ENCODE measurements at regions not wholly inside any gene's neighbourhood (a gene's known extent, or its start where the extent isn't known, plus 50 kb on each side); places are given as distances from the start of the nearest gene placed in this dataset.

DNA sequence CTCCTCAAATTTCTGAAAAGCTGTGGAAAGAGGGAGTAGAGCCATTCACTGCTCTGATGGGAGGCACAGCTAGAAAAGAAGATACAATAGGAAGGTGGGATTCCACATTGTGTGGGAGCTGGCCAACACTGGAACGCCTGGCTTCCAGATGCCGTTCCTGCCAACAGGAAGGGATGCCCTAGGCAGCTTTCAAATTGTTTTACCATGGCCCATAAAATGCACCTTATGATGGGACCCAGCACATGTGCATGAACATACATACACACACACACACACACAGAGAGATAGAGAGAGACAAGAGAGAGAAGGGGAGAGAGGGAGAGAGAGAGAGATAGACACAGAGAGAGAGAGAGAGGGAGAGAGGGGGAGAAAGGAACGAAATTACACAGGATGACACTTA lies 86.1 kb upstream of the BZW1 start:
- H4K20me1 ChIP-seq (replicated peaks; ENCODE audit: control insufficient read depth, extremely low read depth, insufficient read depth, low read length) = no peaks in the 10 kb centered on the region
- H3K27me3 ChIP-seq (ENCODE audit: control insufficient read depth in 2 of 2, insufficient read depth in 2 of 2, low read length in 2 of 2) = peaks cover 12 to 28% of the 10 kb centered on the region in 2 experiments
- no peaks in the 10 kb centered on the region for H3K9me1 ChIP-seq (replicated peaks; ENCODE audit: control insufficient read depth, extremely low read depth, insufficient read depth, low read length)
- no peaks in the 10 kb centered on the region for H3K79me2 ChIP-seq (ENCODE audit: control insufficient read depth, insufficient read depth, low read length)
- TF ChIP-seq JUN (IDR thresholded peaks at IDR 0.05; ENCODE audit: borderline replicate concordance, insufficient read depth, insufficient read length, low read depth) (no peak), POLR2A (IDR thresholded peaks at IDR 0.05; ENCODE audit: low read depth, low read length) (no peak), FOS (IDR thresholded peaks at IDR 0.05; ENCODE audit: borderline replicate concordance, insufficient read depth, low read length) (no peak), EZH2 (IDR thresholded peaks at IDR 0.05; ENCODE audit: borderline replicate concordance, low read depth, low read length, severe bottlenecking) (no peak), MYC (IDR thresholded peaks at IDR 0.05; ENCODE audit: low read depth, low read length) (no peak), GATA2 (IDR thresholded peaks at IDR 0.05; ENCODE audit: insufficient read depth, insufficient read length, low read depth, low read length) (no peak), POLR2AphosphoS5 (IDR thresholded peaks at IDR 0.05; ENCODE audit: insufficient read depth, low read depth, low read length) (no peak)
- TF ChIP-seq, protein P1, sequence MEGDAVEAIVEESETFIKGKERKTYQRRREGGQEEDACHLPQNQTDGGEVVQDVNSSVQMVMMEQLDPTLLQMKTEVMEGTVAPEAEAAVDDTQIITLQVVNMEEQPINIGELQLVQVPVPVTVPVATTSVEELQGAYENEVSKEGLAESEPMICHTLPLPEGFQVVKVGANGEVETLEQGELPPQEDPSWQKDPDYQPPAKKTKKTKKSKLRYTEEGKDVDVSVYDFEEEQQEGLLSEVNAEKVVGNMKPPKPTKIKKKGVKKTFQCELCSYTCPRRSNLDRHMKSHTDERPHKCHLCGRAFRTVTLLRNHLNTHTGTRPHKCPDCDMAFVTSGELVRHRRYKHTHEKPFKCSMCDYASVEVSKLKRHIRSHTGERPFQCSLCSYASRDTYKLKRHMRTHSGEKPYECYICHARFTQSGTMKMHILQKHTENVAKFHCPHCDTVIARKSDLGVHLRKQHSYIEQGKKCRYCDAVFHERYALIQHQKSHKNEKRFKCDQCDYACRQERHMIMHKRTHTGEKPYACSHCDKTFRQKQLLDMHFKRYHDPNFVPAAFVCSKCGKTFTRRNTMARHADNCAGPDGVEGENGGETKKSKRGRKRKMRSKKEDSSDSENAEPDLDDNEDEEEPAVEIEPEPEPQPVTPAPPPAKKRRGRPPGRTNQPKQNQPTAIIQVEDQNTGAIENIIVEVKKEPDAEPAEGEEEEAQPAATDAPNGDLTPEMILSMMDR (IDR thresholded peaks at IDR 0.05; ENCODE audit: extremely low read depth in 1 of 2, insufficient read depth in 1 of 2, low read depth in 1 of 2, low read length in 2 of 2) = no peak
- TF ChIP-seq, protein P2, sequence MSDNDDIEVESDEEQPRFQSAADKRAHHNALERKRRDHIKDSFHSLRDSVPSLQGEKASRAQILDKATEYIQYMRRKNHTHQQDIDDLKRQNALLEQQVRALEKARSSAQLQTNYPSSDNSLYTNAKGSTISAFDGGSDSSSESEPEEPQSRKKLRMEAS (IDR thresholded peaks at IDR 0.05; ENCODE audit: insufficient read depth, insufficient read length) = no peak
- BruUV-seq (replicated peaks) = no TSS peak
- FAIRE-seq = no peak
- CTCF ChIA-PET = interaction anchor here (0.7 to 1.8 kb wide), 2 partner anchors 12 to 77 kb away, joined by 3 to 9 read pairs; no protein-coding TSS in a partner anchor
- no peak overlapping the region for H3K4me3 ChIP-seq (replicated peaks in 1 of 3; ENCODE audit: insufficient read depth in 1 of 3, low read depth in 1 of 3, low read length in 3 of 3)
- no peaks in the 10 kb centered on the region for H3K36me3 ChIP-seq (ENCODE audit: control insufficient read depth in 2 of 2, extremely low read depth in 1 of 2, insufficient read depth in 2 of 2, low read length in 2 of 2)
- no peak overlapping the region for H3K4me2 ChIP-seq (ENCODE audit: insufficient read depth, low read length)
- H2AFZ ChIP-seq (ENCODE audit: low read depth, low read length) = no peak overlapping the region
- H3K9me3 ChIP-seq (replicated peaks; ENCODE audit: control insufficient read depth, insufficient read depth, low read length) = no peaks in the 10 kb centered on the region
- POLR2A ChIA-PET = no interaction called here
- dilution Hi-C loops (cut with MboI; ENCODE audit: extremely low pct_ligation_motif_present, low sequenced_read_pairs) (no loop called here), intact Hi-C loops (cut with micrococcal nuclease) (no loop called here)
- no peak overlapping the region for H3K27ac ChIP-seq (ENCODE audit: insufficient read depth, low read depth, low read length)
- no peak for DNase-seq (ENCODE audit: low read depth, low spot score)
- no peaks in the 10 kb centered on the region for H3K4me1 ChIP-seq (ENCODE audit: control insufficient read depth, extremely low read depth, insufficient read depth, low read length)
- H3K9ac ChIP-seq (replicated peaks; ENCODE audit: extremely low read depth, insufficient read depth, low read length) = no peak overlapping the region

All from endothelial cell of umbilical vein (primary cell).